Glutamatergic neuron (in vitro differentiated cells): ENCODE measurements at regions not wholly inside any gene's neighbourhood (a gene's known extent, or its start where the extent isn't known, plus 50 kb on each side); places are given as distances from the start of the nearest gene placed in this dataset.
A peak's percentile ranks its signal among the peaks of the same experiment; 100 is the strongest.

ENCODE experiments used
- DNase-seq: peaks from one replicate; pipeline ENCODE4 v3.0.0; 2022
- H3K27ac Mint-ChIP-seq: one replicate; pipeline ENCODE4 v1.8.0; 2020; ENCODE audit warnings: mild to moderate bottlenecking, mixed read lengths, inconsistent platforms; ENCODE audit not compliant: unreplicated experiment
- H3K27me3 Mint-ChIP-seq: one replicate; pipeline ENCODE4 v1.8.0; 2020; ENCODE audit warnings: mild to moderate bottlenecking, moderate library complexity, mixed read lengths, inconsistent platforms; ENCODE audit not compliant: unreplicated experiment
- H3K36me3 Mint-ChIP-seq: one replicate; pipeline ENCODE4 v1.8.0; 2020; ENCODE audit warnings: mild to moderate bottlenecking, mixed read lengths, inconsistent platforms; ENCODE audit not compliant: unreplicated experiment
- H3K4me1 Mint-ChIP-seq: one replicate; pipeline ENCODE4 v1.8.0; 2020; ENCODE audit warnings: mild to moderate bottlenecking, low read depth, mixed read lengths, inconsistent platforms; ENCODE audit not compliant: unreplicated experiment
- H3K4me3 Mint-ChIP-seq: one replicate; pipeline ENCODE4 v1.8.0; 2020; ENCODE audit warnings: mild to moderate bottlenecking, mixed read lengths, inconsistent platforms; ENCODE audit not compliant: unreplicated experiment
- H3K9me3 Mint-ChIP-seq: one replicate; pipeline ENCODE4 v1.8.0; 2020; ENCODE audit warnings: mild to moderate bottlenecking, moderate library complexity, mixed read lengths, inconsistent platforms; ENCODE audit not compliant: unreplicated experiment
- CTCF ChIP-seq: fragments of 200-600 bp; sonication (generic); IDR thresholded peaks from one replicate; pipeline ENCODE4 v1.5.0; 2021; ENCODE audit not compliant: partially characterized antibody, unreplicated experiment

DNA sequence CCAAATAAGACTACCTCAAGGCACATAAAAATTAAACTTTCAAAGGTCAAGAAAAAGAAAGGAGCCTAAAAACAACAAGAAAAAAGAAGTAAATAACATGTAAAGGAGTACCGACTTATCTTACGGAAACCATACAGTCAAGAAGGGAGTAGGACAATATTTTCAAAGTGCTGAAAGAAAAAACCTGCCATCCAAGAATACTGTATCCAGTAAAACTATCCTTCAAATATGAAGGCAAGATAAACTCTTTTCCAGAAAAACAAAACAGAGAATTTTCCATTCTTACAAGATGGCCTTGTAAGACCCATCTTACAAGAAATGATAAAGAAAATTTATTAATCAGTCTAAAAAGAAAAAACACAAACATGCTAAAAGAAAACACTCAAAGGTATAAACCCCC, 302.2 kb downstream of the LMBRD1 start:
- Mint-ChIP-seq H3K36me3 (no peaks in the 10 kb centered on the region), H3K4me3 (no peak overlapping the region), H3K9me3 (peaks cover 4% of the 10 kb centered on the region), H3K27ac (no peak overlapping the region), H3K4me1 (no peaks in the 10 kb centered on the region), H3K27me3 (no peaks in the 10 kb centered on the region)
- DNase-seq = no peak
- no peak for TF ChIP-seq CTCF

- no peaks in the 10 kb centered on the region for H3K36me3 Mint-ChIP-seq
- no peak overlapping the region for H3K4me3 Mint-ChIP-seq
- DNase-seq = no peak
- no peaks in the 10 kb centered on the region for H3K27me3 Mint-ChIP-seq
- H3K9me3 Mint-ChIP-seq = peaks cover 2% of the 10 kb centered on the region
- H3K4me1 Mint-ChIP-seq = no peaks in the 10 kb centered on the region
- no peak for TF ChIP-seq CTCF
- no peak overlapping the region for H3K27ac Mint-ChIP-seq
Measured at GRCh38 chr6:69489970-69490369, 306.8 kb downstream of the LMBRD1 start.

DNA sequence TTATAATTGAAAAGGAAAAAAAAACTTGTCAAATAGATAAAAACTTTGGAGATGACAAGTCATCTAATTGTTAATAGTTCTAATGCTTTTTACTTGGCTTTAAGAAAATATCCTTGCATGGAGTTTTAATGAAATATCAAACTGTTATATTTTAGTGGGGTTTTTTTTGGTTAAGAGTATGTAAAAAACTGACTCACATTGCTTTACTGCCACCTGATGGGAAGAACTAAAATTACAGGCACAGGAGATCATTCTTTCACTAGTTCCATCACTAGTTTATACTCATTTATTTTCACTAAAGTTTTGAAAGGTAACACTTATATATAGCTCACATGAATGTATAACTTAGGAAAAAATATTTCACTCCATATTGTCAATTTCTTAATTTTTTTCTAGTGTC, 309.1 kb downstream of the LMBRD1 start:
- peak; percentile 78 for TF ChIP-seq CTCF
- no peak overlapping the region for H3K4me3 Mint-ChIP-seq
- no peaks in the 10 kb centered on the region for H3K27me3 Mint-ChIP-seq
- H3K9me3 Mint-ChIP-seq = no peaks in the 10 kb centered on the region
- no peak overlapping the region for H3K27ac Mint-ChIP-seq
- no peak for DNase-seq
- H3K36me3 Mint-ChIP-seq = no peaks in the 10 kb centered on the region
- H3K4me1 Mint-ChIP-seq = no peaks in the 10 kb centered on the region

DNA sequence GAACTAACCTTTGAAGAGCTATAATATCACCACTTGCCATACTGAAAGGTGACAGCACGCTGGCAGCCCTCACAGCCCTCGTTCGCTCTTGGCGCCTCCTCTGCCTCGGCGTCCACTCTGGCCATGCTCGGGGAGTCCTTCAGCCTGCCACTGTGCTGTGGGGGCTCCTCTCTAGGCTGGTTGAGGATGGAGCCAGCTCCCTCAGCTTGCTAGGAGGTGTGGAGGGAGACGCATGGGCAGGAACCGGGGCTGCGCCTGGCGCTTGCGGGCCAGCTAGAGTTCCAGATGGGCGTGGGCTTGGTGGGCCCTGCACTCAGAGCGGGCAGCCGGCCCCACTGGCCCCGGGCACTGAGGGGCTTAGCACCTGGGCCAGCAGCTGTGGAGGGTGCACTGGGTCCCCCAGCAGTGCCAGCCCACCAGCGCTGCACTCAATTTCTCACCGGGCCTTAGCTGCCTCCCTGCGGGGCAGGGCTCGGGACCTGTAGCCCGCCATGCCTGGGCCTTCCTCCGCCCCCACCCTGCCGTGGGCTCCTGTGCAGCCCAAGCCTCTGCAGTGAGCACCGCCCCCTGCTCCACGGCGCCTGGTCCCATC, 329.7 kb downstream of the LMBRD1 start:
- no peak for TF ChIP-seq CTCF
- Mint-ChIP-seq H3K4me3 (no peak overlapping the region), H3K27me3 (no peaks in the 10 kb centered on the region), H3K9me3 (peaks cover 1% of the 10 kb centered on the region), H3K4me1 (no peaks in the 10 kb centered on the region), H3K36me3 (peaks cover 5% of the 10 kb centered on the region), H3K27ac (no peak overlapping the region)
- DNase-seq = no peak

GRCh38 chr6:69465866-69466265, 330.9 kb downstream of the LMBRD1 start:
- no peaks in the 10 kb centered on the region for H3K4me1 Mint-ChIP-seq
- no peak overlapping the region for H3K4me3 Mint-ChIP-seq
- DNase-seq = no peak
- no peaks in the 10 kb centered on the region for H3K27me3 Mint-ChIP-seq
- TF ChIP-seq CTCF = no peak
- peaks cover 1% of the 10 kb centered on the region for H3K9me3 Mint-ChIP-seq
- H3K36me3 Mint-ChIP-seq = peaks cover 5% of the 10 kb centered on the region
- no peak overlapping the region for H3K27ac Mint-ChIP-seq
